ENCODE measurements at regions not wholly inside any gene's neighbourhood (a gene's known extent, or its start where the extent isn't known, plus 50 kb on each side); places are given as distances from the start of the nearest gene placed in this dataset.
"Not testable (repeated sequence)": the region's sequence is repeated elsewhere in the genome, so short reads cannot be mapped to it uniquely, and the experiment has no call there.

DNA sequence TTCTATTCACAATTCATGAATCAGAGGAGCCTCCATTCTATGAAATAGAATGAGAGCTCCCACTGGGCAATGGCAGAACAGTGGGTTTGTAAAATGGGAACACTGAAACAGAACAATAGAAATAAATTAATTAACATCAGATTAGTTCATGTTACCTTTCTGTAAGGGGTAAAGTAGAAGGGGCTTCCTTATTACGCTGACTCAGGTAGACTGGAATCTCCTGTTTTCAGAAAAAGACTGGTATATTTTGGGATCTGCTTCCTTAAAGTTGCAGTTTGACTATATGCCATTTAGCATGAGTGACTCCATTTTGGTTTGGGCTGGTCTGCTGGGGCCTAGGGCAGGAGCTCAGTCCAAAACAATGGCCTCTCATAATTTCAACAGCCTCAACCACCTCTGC is 52.8 kb upstream of the ZFAND3 start:
- ATAC-seq (replicated peaks): no peak
- Mint-ChIP-seq H3K4me1 (ENCODE audit: low read depth in 2 of 2) (no peaks in the 10 kb centered on the region), H3K9me3 (no peaks in the 10 kb centered on the region), H3K27ac (no peak overlapping the region), H3K4me3 (no peak overlapping the region), H3K27me3 (peaks cover 19 to 76% of the 10 kb centered on the region in 2 donors), H3K36me3 (ENCODE audit: insufficient read depth) (no peaks in the 10 kb centered on the region)
- no peak for DNase-seq

- no peak for ATAC-seq (replicated peaks)
- H3K27me3 Mint-ChIP-seq: peaks cover 13 to 73% of the 10 kb centered on the region in 2 donors
- no peaks in the 10 kb centered on the region for H3K36me3 Mint-ChIP-seq (ENCODE audit: insufficient read depth)
- no peak for DNase-seq
- no peak overlapping the region for H3K27ac Mint-ChIP-seq
- no peaks in the 10 kb centered on the region for H3K9me3 Mint-ChIP-seq
- no peaks in the 10 kb centered on the region for H3K4me1 Mint-ChIP-seq (ENCODE audit: low read depth in 2 of 2)
- no peak overlapping the region for H3K4me3 Mint-ChIP-seq
These were observed 54.2 kb upstream of the ZFAND3 start for GRCh38 chr6:37765182-37765775.

DNA sequence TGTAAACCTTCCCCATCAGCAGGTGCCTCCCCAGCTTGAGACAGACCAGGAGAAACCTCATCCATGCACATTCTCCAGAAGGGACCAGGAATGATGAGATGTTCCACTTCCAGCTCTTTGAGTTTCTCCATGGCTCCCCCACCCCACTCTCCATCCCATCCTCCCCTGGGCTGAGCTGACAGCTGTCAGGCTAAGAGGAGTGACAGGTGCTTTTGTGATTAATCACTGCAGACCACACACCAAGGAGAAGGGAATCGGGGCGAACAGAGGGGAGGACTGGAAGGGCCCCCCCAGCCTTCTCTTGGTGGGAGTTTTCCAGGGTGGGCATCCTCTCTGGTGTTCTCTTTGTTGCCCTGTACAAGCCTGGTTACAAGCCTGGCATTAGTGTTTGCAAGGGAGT is 56.1 kb upstream of the ZFAND3 start:
- H3K27me3 Mint-ChIP-seq: peaks cover 7 to 60% of the 10 kb centered on the region in 2 donors
- ATAC-seq (replicated peaks): no peak
- no peaks in the 10 kb centered on the region for H3K36me3 Mint-ChIP-seq (ENCODE audit: insufficient read depth)
- DNase-seq: no peak
- H3K4me3 Mint-ChIP-seq: no peak overlapping the region
- H3K27ac Mint-ChIP-seq: no peak overlapping the region
- peaks cover 0 to 3% of the 10 kb centered on the region in 2 donors for H3K4me1 Mint-ChIP-seq (ENCODE audit: low read depth in 2 of 2)
- no peaks in the 10 kb centered on the region for H3K9me3 Mint-ChIP-seq

DNA sequence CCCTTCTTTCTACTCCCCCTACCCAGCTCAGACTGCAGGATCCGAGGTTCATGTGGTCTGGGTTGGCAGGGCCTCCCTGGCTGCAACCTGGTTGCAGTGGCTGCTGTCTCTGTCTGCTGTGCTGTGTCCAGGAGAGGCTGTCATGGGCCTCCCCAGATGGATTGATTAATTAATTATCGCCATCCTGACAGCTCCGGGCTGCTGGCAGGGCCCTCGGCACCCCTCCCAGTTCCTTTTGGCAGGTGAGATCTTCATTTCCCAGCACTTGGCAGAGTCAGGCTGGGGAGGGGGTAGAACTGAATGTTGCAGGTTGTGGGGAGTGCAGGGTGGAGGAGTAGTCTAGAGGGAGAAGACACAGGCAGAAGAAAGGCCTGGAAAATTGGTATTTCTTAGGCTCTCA is 56.7 kb upstream of the ZFAND3 start:
- Mint-ChIP-seq H3K4me3 (no peak overlapping the region), H3K36me3 (ENCODE audit: insufficient read depth) (no peaks in the 10 kb centered on the region), H3K4me1 (ENCODE audit: low read depth in 2 of 2) (peaks cover 0 to 3% of the 10 kb centered on the region in 2 donors), H3K9me3 (no peaks in the 10 kb centered on the region), H3K27me3 (peaks cover 7 to 56% of the 10 kb centered on the region in 2 donors), H3K27ac (no peak overlapping the region)
- DNase-seq (no peak), ATAC-seq (replicated peaks) (no peak)

DNA sequence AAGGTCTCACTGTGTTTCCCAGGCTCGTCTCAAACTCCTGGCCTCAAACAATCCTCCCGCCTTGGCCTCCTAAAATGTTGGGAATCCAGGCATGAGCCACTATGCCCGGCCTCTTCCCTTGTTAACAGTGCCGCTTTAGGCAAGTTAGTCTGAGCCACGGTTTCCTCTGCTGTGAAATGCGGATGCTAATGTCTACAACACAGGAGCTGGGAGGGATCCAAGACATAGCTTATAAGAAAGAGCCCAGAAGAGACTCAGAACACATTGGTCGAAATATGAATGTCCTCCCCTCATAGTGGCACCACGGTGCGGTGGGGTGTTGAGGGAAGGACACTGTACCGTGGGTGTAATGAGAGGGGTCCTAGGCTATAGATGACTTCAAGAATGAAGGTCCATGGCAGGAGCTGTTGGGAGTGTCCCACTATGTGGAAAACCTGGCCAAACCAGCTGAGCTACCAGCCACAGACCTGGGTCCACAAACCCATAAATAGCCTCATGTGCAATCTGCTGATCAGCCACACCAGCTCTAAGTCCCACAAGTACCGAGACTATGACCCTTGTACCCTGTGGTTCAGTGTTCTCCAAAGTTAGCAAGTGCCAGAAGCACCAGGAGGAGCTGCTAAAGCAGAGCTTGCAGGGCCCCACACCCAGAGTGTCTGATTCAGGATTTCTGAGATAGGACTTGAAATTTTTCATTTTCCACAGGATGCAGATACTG is 57.8 kb upstream of the ZFAND3 start:
- Mint-ChIP-seq H3K36me3 (ENCODE audit: insufficient read depth) (no peaks in the 10 kb centered on the region), H3K9me3 (no peaks in the 10 kb centered on the region), H3K4me1 (ENCODE audit: low read depth in 2 of 2) (peaks cover 0 to 3% of the 10 kb centered on the region in 2 donors), H3K27me3 (peaks cover 7 to 50% of the 10 kb centered on the region in 2 donors), H3K4me3 (no peak overlapping the region), H3K27ac (no peak overlapping the region)
- ATAC-seq (replicated peaks) (no peak), DNase-seq (no peak)

- H3K27me3 Mint-ChIP-seq: peaks cover 6 to 43% of the 10 kb centered on the region in 2 donors
- no peaks in the 10 kb centered on the region for H3K9me3 Mint-ChIP-seq
- no peaks in the 10 kb centered on the region for H3K36me3 Mint-ChIP-seq (ENCODE audit: insufficient read depth)
- no peak overlapping the region for H3K27ac Mint-ChIP-seq
- DNase-seq: no peak
- no peak for ATAC-seq (replicated peaks)
- no peak overlapping the region for H3K4me3 Mint-ChIP-seq
- H3K4me1 Mint-ChIP-seq (ENCODE audit: low read depth in 2 of 2): peaks cover 0 to 3% of the 10 kb centered on the region in 2 donors
These were observed 60.0 kb upstream of the ZFAND3 start for GRCh38 chr6:37759221-37760144.

DNA sequence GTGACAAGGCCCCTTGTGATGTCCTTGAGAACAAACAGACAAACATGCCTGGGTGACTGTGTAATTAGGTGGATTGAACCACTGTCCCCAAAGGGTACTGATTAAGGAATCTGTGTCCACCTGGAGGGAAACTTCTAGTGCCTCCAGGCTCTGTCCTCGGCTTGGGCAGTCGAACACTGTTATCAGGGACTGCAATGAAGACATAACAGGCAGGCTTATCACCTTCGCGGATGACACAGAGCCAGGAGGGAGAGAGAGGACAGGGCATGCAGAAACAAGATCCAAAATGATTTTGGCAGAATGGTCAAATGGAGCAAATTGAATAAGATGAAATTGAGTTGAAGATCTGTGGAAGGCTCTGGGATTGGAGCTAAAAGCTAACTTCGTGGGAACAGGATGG is 60.9 kb upstream of the ZFAND3 start:
- Mint-ChIP-seq H3K27ac (no peak overlapping the region), H3K36me3 (ENCODE audit: insufficient read depth) (no peaks in the 10 kb centered on the region), H3K4me3 (no peak overlapping the region), H3K27me3 (peaks cover 6 to 36% of the 10 kb centered on the region in 2 donors), H3K4me1 (ENCODE audit: low read depth in 2 of 2) (peaks cover 0 to 3% of the 10 kb centered on the region in 2 donors), H3K9me3 (no peaks in the 10 kb centered on the region)
- DNase-seq (no peak), ATAC-seq (replicated peaks) (no peak)

DNA sequence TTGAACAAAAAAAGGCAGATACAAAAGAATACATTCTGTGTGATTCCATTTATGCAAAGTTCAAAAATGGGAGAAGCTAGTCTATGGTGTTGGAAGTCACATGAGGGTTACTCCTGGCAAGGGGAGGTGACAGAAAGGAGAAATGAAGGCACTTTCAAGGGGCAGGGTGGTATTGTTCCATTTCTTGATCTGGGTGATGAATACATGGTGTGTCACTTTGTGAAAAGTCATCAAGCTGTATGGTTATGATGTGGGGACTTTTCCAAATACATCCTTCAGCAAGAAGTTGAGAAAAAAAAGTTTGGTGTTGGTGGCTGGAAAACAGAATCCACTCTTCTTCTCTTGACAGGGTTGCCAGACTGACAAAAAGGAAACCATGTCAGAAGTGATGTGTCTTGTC is 60.6 kb upstream of the MDGA1 start:
- no peak for DNase-seq
- H3K27me3 Mint-ChIP-seq: peaks cover 9 to 36% of the 10 kb centered on the region in 2 donors
- no peak overlapping the region for H3K4me3 Mint-ChIP-seq
- H3K9me3 Mint-ChIP-seq: no peaks in the 10 kb centered on the region
- H3K4me1 Mint-ChIP-seq (ENCODE audit: low read depth in 2 of 2): peaks cover 0 to 3% of the 10 kb centered on the region in 2 donors
- no peak overlapping the region for H3K27ac Mint-ChIP-seq
- no peaks in the 10 kb centered on the region for H3K36me3 Mint-ChIP-seq (ENCODE audit: insufficient read depth)
- ATAC-seq (replicated peaks): no peak

DNA sequence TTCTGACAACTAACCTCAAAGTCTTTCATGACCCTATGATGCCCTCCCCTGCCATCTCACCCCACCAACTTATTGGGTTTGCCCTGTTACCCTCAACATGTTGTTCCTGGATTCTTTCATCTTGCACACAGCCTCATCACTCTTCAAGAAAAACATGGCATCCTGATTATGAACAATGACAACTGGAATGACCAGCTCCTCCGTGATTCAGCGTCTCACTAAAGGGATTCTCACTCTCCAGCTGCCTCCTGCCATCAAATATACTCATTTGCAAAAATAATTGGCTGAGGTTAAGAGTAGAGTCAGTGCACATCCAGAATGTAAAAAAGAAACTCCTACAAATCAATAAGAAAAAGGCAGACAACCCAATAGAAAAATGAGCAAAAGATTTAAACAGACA is 59.7 kb upstream of the MDGA1 start:
- ATAC-seq (replicated peaks): no peak
- H3K4me3 Mint-ChIP-seq: no peak overlapping the region
- no peaks in the 10 kb centered on the region for H3K36me3 Mint-ChIP-seq (ENCODE audit: insufficient read depth)
- no peaks in the 10 kb centered on the region for H3K9me3 Mint-ChIP-seq
- peaks cover 0 to 3% of the 10 kb centered on the region in 2 donors for H3K4me1 Mint-ChIP-seq (ENCODE audit: low read depth in 2 of 2)
- H3K27me3 Mint-ChIP-seq: peaks cover 16 to 36% of the 10 kb centered on the region in 2 donors
- DNase-seq: no peak
- H3K27ac Mint-ChIP-seq: no peak overlapping the region

DNA sequence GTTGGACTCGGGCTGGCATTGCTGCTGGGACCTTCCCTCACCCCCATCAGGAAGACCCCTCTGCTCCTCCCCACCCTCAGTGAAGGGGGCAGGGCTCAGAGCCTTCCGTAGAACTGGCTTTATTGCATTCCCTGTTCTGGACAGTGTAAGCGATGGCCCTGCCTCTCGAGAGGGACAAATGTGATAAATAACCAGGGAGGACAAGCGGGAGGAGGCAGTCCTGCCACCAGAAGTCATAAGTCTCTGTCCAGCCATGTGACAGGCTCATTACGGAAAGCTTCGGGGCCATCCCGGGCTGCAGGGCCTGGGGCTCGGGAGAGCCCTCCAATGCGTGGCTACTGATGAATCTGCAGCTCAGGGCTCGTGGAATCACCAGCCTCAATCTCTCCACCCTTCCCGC is 58.5 kb upstream of the MDGA1 start:
- DNase-seq: no peak
- no peaks in the 10 kb centered on the region for H3K36me3 Mint-ChIP-seq (ENCODE audit: insufficient read depth)
- H3K9me3 Mint-ChIP-seq: no peaks in the 10 kb centered on the region
- no peak overlapping the region for H3K27ac Mint-ChIP-seq
- no peak for ATAC-seq (replicated peaks)
- peaks cover 0 to 3% of the 10 kb centered on the region in 2 donors for H3K4me1 Mint-ChIP-seq (ENCODE audit: low read depth in 2 of 2)
- no peak overlapping the region for H3K4me3 Mint-ChIP-seq
- peaks cover 26 to 36% of the 10 kb centered on the region in 2 donors for H3K27me3 Mint-ChIP-seq

GRCh38 chr6:37752718-37753117 is 55.0 kb upstream of the MDGA1 start:
- Mint-ChIP-seq H3K4me3 (no peak overlapping the region), H3K27me3 (peaks cover 48 to 66% of the 10 kb centered on the region in 2 donors), H3K36me3 (ENCODE audit: insufficient read depth) (no peaks in the 10 kb centered on the region), H3K4me1 (ENCODE audit: low read depth in 2 of 2) (no peaks in the 10 kb centered on the region), H3K9me3 (no peaks in the 10 kb centered on the region), H3K27ac (no peak overlapping the region)
- DNase-seq (no peak), ATAC-seq (replicated peaks) (no peak)

DNA sequence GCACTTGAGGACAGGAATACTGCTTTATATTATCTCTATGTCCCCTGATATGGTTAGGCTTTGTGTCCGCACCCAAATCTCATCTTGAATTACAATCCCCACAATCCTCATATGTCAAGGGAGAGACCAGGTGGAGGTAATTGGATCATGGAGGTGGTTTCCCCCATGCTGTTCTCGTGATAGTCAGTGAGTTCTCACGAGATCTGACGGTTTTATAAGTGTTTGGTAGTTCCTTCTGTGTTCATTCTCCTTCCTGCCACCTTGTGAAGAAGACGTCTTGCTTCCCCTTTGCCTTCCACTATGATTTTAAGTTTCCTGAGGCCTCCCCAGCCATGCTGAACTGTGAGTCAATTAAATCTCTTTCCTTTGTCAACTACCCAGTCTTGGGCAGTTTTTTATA is 51.7 kb upstream of the MDGA1 start:
- not testable (repeated sequence) for DNase-seq; H3K9me3 Mint-ChIP-seq; H3K27ac Mint-ChIP-seq; ATAC-seq (replicated peaks); H3K4me3 Mint-ChIP-seq; H3K4me1 Mint-ChIP-seq (ENCODE audit: low read depth in 2 of 2); H3K36me3 Mint-ChIP-seq (ENCODE audit: insufficient read depth)
- peaks cover 44 to 62% of the 10 kb centered on the region in 2 donors for H3K27me3 Mint-ChIP-seq

GRCh38 chr6:37748118-37748517 is 50.4 kb upstream of the MDGA1 start:
- DNase-seq: no peak
- ATAC-seq (replicated peaks): no peak
- no peak overlapping the region for H3K27ac Mint-ChIP-seq
- H3K36me3 Mint-ChIP-seq (ENCODE audit: insufficient read depth): no peaks in the 10 kb centered on the region
- no peaks in the 10 kb centered on the region for H3K4me1 Mint-ChIP-seq (ENCODE audit: low read depth in 2 of 2)
- H3K27me3 Mint-ChIP-seq: peaks cover 45 to 68% of the 10 kb centered on the region in 2 donors
- H3K9me3 Mint-ChIP-seq: no peaks in the 10 kb centered on the region
- no peak overlapping the region for H3K4me3 Mint-ChIP-seq

All from effector memory CD8-positive, alpha-beta T cell (primary cell).